ENCODE measurements at regions not wholly inside any gene's neighbourhood (a gene's known extent, or its start where the extent isn't known, plus 50 kb on each side); places are given as distances from the start of the nearest gene placed in this dataset.
"Not testable (repeated sequence)": the region's sequence is repeated elsewhere in the genome, so short reads cannot be mapped to it uniquely, and the experiment has no call there.

DNA sequence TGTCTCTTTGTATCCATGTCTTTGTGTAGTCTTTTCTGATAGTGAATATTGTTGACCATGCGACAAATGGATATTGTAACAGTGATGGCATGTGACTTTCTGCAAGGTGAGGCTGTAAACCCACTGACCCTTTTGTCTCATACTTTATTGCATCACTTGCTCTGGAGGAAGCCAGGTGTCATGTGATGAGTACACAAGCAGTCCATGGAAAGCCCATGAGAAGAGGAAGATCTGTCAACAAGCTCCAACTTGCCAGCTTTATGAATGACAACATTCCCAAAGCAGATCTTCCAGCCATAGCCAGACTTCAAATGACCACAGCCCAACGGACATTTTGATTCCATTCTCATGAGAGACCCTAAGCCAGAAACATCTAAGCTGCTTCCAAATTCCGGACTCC, 450.1 kb upstream of the ACTBL2 start:
- H3K27me3 Mint-ChIP-seq: no peaks in the 10 kb centered on the region
- no peak overlapping the region for H3K27ac Mint-ChIP-seq
- DNase-seq (no peak), ATAC-seq (ENCODE audit: low read depth) (no peak)
- peaks cover 1% of the 10 kb centered on the region for H3K9me3 Mint-ChIP-seq
- POLR2A ChIA-PET: no interaction called here
- no peak overlapping the region for H3K4me3 Mint-ChIP-seq
- no peaks in the 10 kb centered on the region for H3K36me3 Mint-ChIP-seq
- no peaks in the 10 kb centered on the region for H3K4me1 Mint-ChIP-seq

DNA sequence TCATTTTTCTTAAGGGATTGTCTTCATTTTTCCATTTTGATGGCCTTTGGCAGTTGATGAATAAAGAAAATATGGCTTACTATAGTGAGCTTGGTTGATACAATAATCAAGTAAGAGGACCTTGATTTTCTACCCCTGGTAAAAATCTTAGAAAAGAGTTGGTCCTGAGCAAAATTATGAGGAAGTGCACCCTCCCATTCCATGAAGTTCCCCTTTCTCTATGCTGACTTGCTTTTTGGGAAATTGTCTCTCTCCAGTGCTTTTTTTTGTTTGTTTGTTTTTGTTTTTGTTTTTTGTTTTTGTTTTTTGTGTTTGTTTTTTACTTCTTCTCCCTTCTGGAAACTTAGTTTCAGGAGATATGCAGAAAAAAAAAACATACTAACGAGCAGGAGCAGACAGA, 449.2 kb upstream of the ACTBL2 start:
- Mint-ChIP-seq H3K9me3 (peaks cover 1% of the 10 kb centered on the region), H3K36me3 (no peaks in the 10 kb centered on the region), H3K27ac (no peak overlapping the region), H3K27me3 (no peaks in the 10 kb centered on the region), H3K4me3 (no peak overlapping the region), H3K4me1 (no peaks in the 10 kb centered on the region)
- POLR2A ChIA-PET: no interaction called here
- DNase-seq (no peak), ATAC-seq (ENCODE audit: low read depth) (no peak)

GRCh38 chr5:57931352-57931751, 448.7 kb upstream of the ACTBL2 start:
- POLR2A ChIA-PET: no interaction called here
- Mint-ChIP-seq H3K27me3 (no peaks in the 10 kb centered on the region), H3K27ac (no peak overlapping the region), H3K9me3 (peaks cover 1% of the 10 kb centered on the region), H3K4me3 (no peak overlapping the region), H3K4me1 (no peaks in the 10 kb centered on the region), H3K36me3 (no peaks in the 10 kb centered on the region)
- no peak for ATAC-seq (ENCODE audit: low read depth)
- no peak for DNase-seq

DNA sequence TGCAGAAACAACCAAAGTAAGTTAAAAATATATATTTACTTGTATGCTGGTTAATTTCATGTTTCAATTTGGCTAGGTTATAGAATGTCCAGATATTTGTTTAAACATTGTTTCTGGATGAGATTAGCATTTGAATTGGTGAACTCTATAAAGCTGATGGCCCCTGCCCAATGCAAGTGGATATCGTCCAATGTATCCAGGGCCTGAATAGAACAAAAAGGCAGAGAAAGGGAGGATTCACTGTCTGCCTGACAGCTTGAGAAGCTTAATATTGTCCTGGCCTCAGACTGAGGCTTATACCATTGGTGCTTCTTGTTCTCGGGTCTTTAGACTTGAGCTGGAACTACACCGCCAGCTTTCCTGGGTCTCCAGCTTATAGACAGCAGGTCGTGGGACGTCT, 446.7 kb upstream of the ACTBL2 start:
- no peaks in the 10 kb centered on the region for H3K4me1 Mint-ChIP-seq
- ATAC-seq (ENCODE audit: low read depth): no peak
- H3K27me3 Mint-ChIP-seq: no peaks in the 10 kb centered on the region
- no peaks in the 10 kb centered on the region for H3K36me3 Mint-ChIP-seq
- H3K9me3 Mint-ChIP-seq: peaks cover 9% of the 10 kb centered on the region
- DNase-seq: no peak
- no peak overlapping the region for H3K4me3 Mint-ChIP-seq
- H3K27ac Mint-ChIP-seq: no peak overlapping the region
- POLR2A ChIA-PET: no interaction called here

DNA sequence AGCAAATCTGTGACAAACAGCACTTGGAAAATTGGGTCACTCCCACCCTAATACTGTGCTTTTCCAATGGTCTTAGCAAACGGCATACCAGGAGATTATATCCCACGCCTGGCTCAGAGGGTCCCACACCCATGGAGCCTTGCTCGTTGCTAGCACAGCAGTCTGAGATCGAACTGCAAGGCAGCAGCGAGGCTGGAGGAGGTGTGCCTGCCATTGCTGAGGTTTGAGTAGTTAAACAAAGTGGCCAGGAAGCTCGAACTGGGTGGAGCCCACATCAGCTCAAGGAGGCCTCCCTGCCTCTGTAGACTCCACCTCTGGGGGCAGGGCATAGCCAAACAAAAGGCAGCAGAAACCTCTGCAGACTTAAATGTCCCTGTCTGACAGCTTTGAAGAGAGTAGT, 440.5 kb upstream of the ACTBL2 start:
- H3K9me3 Mint-ChIP-seq: peaks cover 11% of the 10 kb centered on the region
- ATAC-seq (ENCODE audit: low read depth); POLR2A ChIA-PET: not testable (repeated sequence)

GRCh38 chr5:57917004-57917403, 434.4 kb upstream of the ACTBL2 start:
- Mint-ChIP-seq H3K4me1 (no peaks in the 10 kb centered on the region), H3K9me3 (no peaks in the 10 kb centered on the region), H3K4me3 (no peak overlapping the region), H3K27me3 (no peaks in the 10 kb centered on the region), H3K27ac (no peak overlapping the region), H3K36me3 (no peaks in the 10 kb centered on the region)
- DNase-seq: no peak
- no peak for ATAC-seq (ENCODE audit: low read depth)
- POLR2A ChIA-PET: no interaction called here

More for the DNA sequence above, 440.5 kb upstream of the ACTBL2 start:
- not testable (repeated sequence) for H3K36me3 Mint-ChIP-seq, H3K4me3 Mint-ChIP-seq, DNase-seq, H3K4me1 Mint-ChIP-seq, H3K27ac Mint-ChIP-seq, H3K27me3 Mint-ChIP-seq

- Mint-ChIP-seq H3K36me3 (no peaks in the 10 kb centered on the region), H3K9me3 (no peaks in the 10 kb centered on the region), H3K4me3 (no peak overlapping the region), H3K27ac (no peak overlapping the region), H3K4me1 (no peaks in the 10 kb centered on the region), H3K27me3 (no peaks in the 10 kb centered on the region)
- no peak for ATAC-seq (ENCODE audit: low read depth)
- POLR2A ChIA-PET: no interaction called here
- no peak for DNase-seq
Observed at GRCh38 chr5:57915536-57915935, 432.9 kb upstream of the ACTBL2 start.

DNA sequence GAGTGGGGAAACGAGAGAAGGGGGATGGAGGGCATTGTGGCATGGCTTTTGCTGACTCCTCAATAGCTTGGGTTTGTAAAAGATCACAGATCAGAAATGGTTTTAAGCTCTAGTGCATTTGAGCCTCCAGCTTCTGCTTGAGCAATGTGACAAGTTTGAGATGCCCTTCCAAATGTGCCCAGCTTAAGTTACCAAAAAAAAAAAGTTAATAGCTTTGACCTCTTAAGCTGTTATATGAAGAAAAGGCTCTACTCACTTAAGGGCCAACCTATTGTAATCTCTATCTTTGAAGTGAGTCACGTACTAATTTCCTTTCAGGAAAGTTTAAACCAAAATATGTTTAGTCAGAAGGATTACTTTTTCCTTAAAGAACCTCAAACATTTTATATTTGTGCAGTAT, 428.8 kb upstream of the ACTBL2 start:
- POLR2A ChIA-PET: no interaction called here
- Mint-ChIP-seq H3K27ac (no peak overlapping the region), H3K36me3 (no peaks in the 10 kb centered on the region), H3K4me3 (no peak overlapping the region), H3K9me3 (no peaks in the 10 kb centered on the region), H3K27me3 (no peaks in the 10 kb centered on the region), H3K4me1 (no peaks in the 10 kb centered on the region)
- ATAC-seq (ENCODE audit: low read depth): no peak
- no peak for DNase-seq

GRCh38 chr5:57906671-57907070, 424.1 kb upstream of the ACTBL2 start:
- H3K4me1 Mint-ChIP-seq: no peaks in the 10 kb centered on the region
- DNase-seq: no peak
- no peak overlapping the region for H3K4me3 Mint-ChIP-seq
- no peaks in the 10 kb centered on the region for H3K9me3 Mint-ChIP-seq
- ATAC-seq (ENCODE audit: low read depth): no peak
- POLR2A ChIA-PET: no interaction called here
- H3K36me3 Mint-ChIP-seq: no peaks in the 10 kb centered on the region
- H3K27me3 Mint-ChIP-seq: no peaks in the 10 kb centered on the region
- H3K27ac Mint-ChIP-seq: no peak overlapping the region

GRCh38 chr5:57903458-57903857, 420.8 kb upstream of the ACTBL2 start:
- ATAC-seq (ENCODE audit: low read depth) (no peak), DNase-seq (no peak)
- Mint-ChIP-seq H3K9me3 (no peaks in the 10 kb centered on the region), H3K36me3 (no peaks in the 10 kb centered on the region), H3K4me1 (no peaks in the 10 kb centered on the region), H3K4me3 (no peak overlapping the region), H3K27ac (no peak overlapping the region), H3K27me3 (no peaks in the 10 kb centered on the region)
- POLR2A ChIA-PET: no interaction called here

DNA sequence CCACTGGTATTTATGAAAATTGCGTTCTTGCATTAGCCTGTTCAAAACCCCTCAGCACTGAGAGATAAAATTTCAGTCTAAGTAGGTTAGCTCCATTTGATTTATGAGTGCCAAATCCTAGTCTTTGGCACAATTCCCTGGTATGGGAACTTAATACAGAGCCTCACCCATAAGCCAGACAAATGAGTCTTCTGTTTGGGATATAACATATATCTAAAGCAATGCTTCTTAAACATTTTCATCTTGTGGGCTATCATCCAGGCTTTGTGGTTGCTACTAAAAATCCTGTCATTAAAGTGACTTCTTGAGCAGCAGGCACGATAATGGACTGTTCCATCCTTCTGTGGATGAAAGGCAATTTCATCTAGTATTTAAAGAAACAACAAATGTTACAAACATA, 419.5 kb upstream of the ACTBL2 start:
- no peaks in the 10 kb centered on the region for H3K27me3 Mint-ChIP-seq
- no peak overlapping the region for H3K4me3 Mint-ChIP-seq
- ATAC-seq (ENCODE audit: low read depth) (no peak), DNase-seq (no peak)
- H3K36me3 Mint-ChIP-seq: no peaks in the 10 kb centered on the region
- H3K4me1 Mint-ChIP-seq: no peaks in the 10 kb centered on the region
- H3K27ac Mint-ChIP-seq: no peak overlapping the region
- no peaks in the 10 kb centered on the region for H3K9me3 Mint-ChIP-seq
- POLR2A ChIA-PET: no interaction called here

- ATAC-seq (ENCODE audit: low read depth) (no peak), DNase-seq (no peak)
- no peaks in the 10 kb centered on the region for H3K9me3 Mint-ChIP-seq
- H3K4me3 Mint-ChIP-seq: no peak overlapping the region
- H3K36me3 Mint-ChIP-seq: no peaks in the 10 kb centered on the region
- POLR2A ChIA-PET: no interaction called here
- H3K4me1 Mint-ChIP-seq: no peaks in the 10 kb centered on the region
- peaks cover 2% of the 10 kb centered on the region for H3K27me3 Mint-ChIP-seq
- H3K27ac Mint-ChIP-seq: no peak overlapping the region
Observed at GRCh38 chr5:57900381-57900944, 417.9 kb upstream of the ACTBL2 start.

DNA sequence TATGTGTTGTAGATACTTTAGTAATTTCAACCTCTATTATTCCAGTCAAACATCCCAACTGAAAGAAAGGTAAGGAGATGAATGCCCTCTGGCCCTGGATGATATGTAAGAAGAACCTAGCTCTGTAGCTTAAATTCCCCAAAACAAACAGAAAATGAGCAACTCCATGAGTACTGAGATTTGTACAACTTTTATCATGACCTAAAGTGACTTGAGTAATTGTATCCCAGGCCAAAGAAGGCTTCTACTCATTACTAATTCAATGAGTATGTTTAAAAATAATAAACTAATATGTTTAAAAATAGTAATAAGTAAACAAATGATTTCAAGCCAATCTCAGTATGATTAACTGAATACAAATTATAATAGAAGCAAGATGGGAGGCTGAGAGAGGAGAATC, 414.0 kb upstream of the ACTBL2 start:
- H3K27ac Mint-ChIP-seq: no peak overlapping the region
- no peak overlapping the region for H3K4me3 Mint-ChIP-seq
- POLR2A ChIA-PET: no interaction called here
- H3K9me3 Mint-ChIP-seq: no peaks in the 10 kb centered on the region
- DNase-seq (no peak), ATAC-seq (ENCODE audit: low read depth) (no peak)
- peaks cover 2% of the 10 kb centered on the region for H3K27me3 Mint-ChIP-seq
- H3K4me1 Mint-ChIP-seq: no peaks in the 10 kb centered on the region
- no peaks in the 10 kb centered on the region for H3K36me3 Mint-ChIP-seq

GRCh38 chr5:57895766-57896165, 413.2 kb upstream of the ACTBL2 start:
- H3K36me3 Mint-ChIP-seq: no peaks in the 10 kb centered on the region
- H3K4me1 Mint-ChIP-seq: no peaks in the 10 kb centered on the region
- POLR2A ChIA-PET: no interaction called here
- DNase-seq (no peak), ATAC-seq (ENCODE audit: low read depth) (no peak)
- no peak overlapping the region for H3K27ac Mint-ChIP-seq
- H3K27me3 Mint-ChIP-seq: peaks cover 2% of the 10 kb centered on the region
- H3K4me3 Mint-ChIP-seq: no peak overlapping the region
- H3K9me3 Mint-ChIP-seq: no peaks in the 10 kb centered on the region

GRCh38 chr5:57893926-57894325, 411.3 kb upstream of the ACTBL2 start:
- POLR2A ChIA-PET: no interaction called here
- H3K9me3 Mint-ChIP-seq: no peaks in the 10 kb centered on the region
- H3K4me1 Mint-ChIP-seq: no peaks in the 10 kb centered on the region
- no peak for ATAC-seq (ENCODE audit: low read depth)
- H3K27me3 Mint-ChIP-seq: peaks cover 2% of the 10 kb centered on the region
- no peak overlapping the region for H3K4me3 Mint-ChIP-seq
- H3K27ac Mint-ChIP-seq: no peak overlapping the region
- no peaks in the 10 kb centered on the region for H3K36me3 Mint-ChIP-seq
- DNase-seq: no peak

All from activated naive CD8-positive, alpha-beta T cell treated with anti-CD3 and anti-CD28 coated beads, Interleukin-2, amount 10 ng/mL, durations not matched to agents 7 days and 5 days (primary cell).